Gastrocnemius medialis (tissue), 4 donors: ENCODE measurements at regions not wholly inside any gene's neighbourhood (a gene's known extent, or its start where the extent isn't known, plus 50 kb on each side); places are given as distances from the start of the nearest gene placed in this dataset.

Experiments used
- CTCF ChIP-seq, 5 experiments: fragments of 450-650 bp in 3 of 5; fragments of 200-600 bp in 2 of 5; sonication (generic) in 2 of 5; IDR thresholded peaks in 4 of 5; conservative IDR thresholded peaks in 1 of 5; 1 replicate in 4 of 5; 2 replicates in 1 of 5; pipeline ENCODE4 v1.5.1; 2016 to 2019; ENCODE audit warnings: antibody characterized with exemption in 5 of 5, mild to moderate bottlenecking in 3 of 5, moderate library complexity in 3 of 5
- POLR2A ChIP-seq, 2 donors: fragments of 450-650 bp; IDR thresholded peaks; one replicate each; pipeline ENCODE4 v1.6.1; 2017; ENCODE audit warnings: antibody characterized with exemption in 2 of 2, mild to moderate bottlenecking in 2 of 2, moderate library complexity in 2 of 2

DNA sequence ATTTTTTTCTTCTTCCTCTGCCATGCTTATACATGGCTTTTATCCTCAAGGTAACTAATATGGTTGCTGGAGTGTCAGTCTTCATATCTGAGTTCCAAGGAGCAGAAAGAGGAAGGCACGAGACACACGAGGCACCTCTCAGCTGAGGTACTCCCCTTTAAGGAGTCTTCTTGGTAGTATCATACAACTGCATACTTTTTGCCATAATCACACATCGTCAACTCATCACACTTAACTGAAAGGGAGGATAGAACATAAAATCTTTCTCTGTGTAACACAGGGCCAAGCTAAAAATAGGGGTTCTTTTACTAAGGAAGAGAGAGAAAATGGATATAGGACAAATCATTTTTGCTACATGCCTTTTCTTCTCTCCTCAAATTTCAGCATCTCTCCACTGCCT lies 104.2 kb downstream of the OXSM start:
- no peak for TF ChIP-seq CTCF (IDR thresholded peaks at IDR 0.05 in 4 of 5, conservative IDR thresholded peaks at IDR 0.05 in 1 of 5)
- no peak for TF ChIP-seq POLR2A (IDR thresholded peaks at IDR 0.05)
